ENCODE measurements at regions not wholly inside any gene's neighbourhood (a gene's known extent, or its start where the extent isn't known, plus 50 kb on each side); places are given as distances from the start of the nearest gene placed in this dataset.
"Not testable (repeated sequence)": the region's sequence is repeated elsewhere in the genome, so short reads cannot be mapped to it uniquely, and the experiment has no call there.

DNA sequence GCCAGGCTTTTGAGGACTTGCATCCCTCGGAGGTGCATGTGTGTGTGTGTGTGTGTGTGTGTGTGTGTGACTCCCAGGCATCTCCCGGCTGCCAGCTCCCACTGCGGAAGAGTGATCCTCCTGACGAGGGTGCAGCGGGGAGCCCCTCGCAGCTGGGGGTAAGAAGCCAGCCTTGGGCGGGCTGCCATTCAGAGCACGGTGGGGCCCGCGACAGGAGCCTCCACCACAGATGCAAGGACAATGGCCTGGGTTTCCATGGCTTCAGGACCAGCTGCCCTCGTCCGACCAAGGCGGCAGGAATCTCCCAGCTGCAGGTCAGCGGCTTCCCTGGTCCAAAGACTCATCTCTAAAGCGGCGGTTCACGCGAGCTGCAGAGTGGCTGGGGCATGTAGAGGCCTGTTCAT, 908.5 kb downstream of the BRD1 start:
- no peak for TF ChIP-seq SIN3A (IDR thresholded peaks at IDR 0.05; ENCODE audit: borderline replicate concordance, insufficient read depth, low read depth, low read length)
- no peak for TF ChIP-seq POLR2AphosphoS5 (IDR thresholded peaks at IDR 0.05; ENCODE audit: low read depth, low read length)
- no peak for TF ChIP-seq TCF7L2 (IDR thresholded peaks at IDR 0.05; ENCODE audit: low read depth, low read length)
- TF ChIP-seq, protein P1, sequence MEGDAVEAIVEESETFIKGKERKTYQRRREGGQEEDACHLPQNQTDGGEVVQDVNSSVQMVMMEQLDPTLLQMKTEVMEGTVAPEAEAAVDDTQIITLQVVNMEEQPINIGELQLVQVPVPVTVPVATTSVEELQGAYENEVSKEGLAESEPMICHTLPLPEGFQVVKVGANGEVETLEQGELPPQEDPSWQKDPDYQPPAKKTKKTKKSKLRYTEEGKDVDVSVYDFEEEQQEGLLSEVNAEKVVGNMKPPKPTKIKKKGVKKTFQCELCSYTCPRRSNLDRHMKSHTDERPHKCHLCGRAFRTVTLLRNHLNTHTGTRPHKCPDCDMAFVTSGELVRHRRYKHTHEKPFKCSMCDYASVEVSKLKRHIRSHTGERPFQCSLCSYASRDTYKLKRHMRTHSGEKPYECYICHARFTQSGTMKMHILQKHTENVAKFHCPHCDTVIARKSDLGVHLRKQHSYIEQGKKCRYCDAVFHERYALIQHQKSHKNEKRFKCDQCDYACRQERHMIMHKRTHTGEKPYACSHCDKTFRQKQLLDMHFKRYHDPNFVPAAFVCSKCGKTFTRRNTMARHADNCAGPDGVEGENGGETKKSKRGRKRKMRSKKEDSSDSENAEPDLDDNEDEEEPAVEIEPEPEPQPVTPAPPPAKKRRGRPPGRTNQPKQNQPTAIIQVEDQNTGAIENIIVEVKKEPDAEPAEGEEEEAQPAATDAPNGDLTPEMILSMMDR (IDR thresholded peaks at IDR 0.05), result no peak
- TF ChIP-seq REST (IDR thresholded peaks at IDR 0.05; ENCODE audit: insufficient read depth in 1 of 2, low read depth in 2 of 2, low read length in 1 of 2), result no peak
- ATAC-seq (no peak), DNase-seq (ENCODE audit: low read depth, low spot score) (no peak)
- CTCF ChIA-PET, result no interaction called here
- in situ Hi-C loops (cut with HindIII; ENCODE audit: low pct_unique_long_range_greater_than_20kb, low sequenced_read_pairs) (no loop called here), intact Hi-C loops (cut with micrococcal nuclease; ENCODE audit: unreplicated experiment) (no loop called here)
- Histone ChIP-seq H3K4me1 (ENCODE audit: control insufficient read depth, insufficient read depth, low read length) (no peaks in the 10 kb centered on the region), H3K4me3 (ENCODE audit: low read depth in 2 of 2, low read length in 2 of 2) (no peak overlapping the region), H3K9me3 (ENCODE audit: control insufficient read depth, insufficient read depth, low read depth, low read length) (no peaks in the 10 kb centered on the region), H3K27ac (ENCODE audit: low read length) (no peak overlapping the region), H3K27me3 (ENCODE audit: control insufficient read depth, insufficient read depth, low read length) (no peaks in the 10 kb centered on the region), H3K36me3 (ENCODE audit: control insufficient read depth, insufficient read depth, low read length) (no peaks in the 10 kb centered on the region)
- POLR2A ChIA-PET, result no interaction called here
- no TSS peak for BruUV-seq (replicated peaks)

GRCh38 chr22:48918585-48919186, 909.0 kb downstream of the BRD1 start:
- BruUV-seq (replicated peaks), result no TSS peak
- no peak for ATAC-seq
- TF ChIP-seq TCF7L2 (IDR thresholded peaks at IDR 0.05; ENCODE audit: low read depth, low read length) (no peak), POLR2AphosphoS5 (IDR thresholded peaks at IDR 0.05; ENCODE audit: low read depth, low read length) (no peak), REST (IDR thresholded peaks at IDR 0.05; ENCODE audit: insufficient read depth in 1 of 2, low read depth in 2 of 2, low read length in 1 of 2) (no peak), SIN3A (IDR thresholded peaks at IDR 0.05; ENCODE audit: borderline replicate concordance, insufficient read depth, low read depth, low read length) (no peak)
- TF ChIP-seq, protein P1 (IDR thresholded peaks at IDR 0.05), result no peak
- in situ Hi-C loops (cut with HindIII; ENCODE audit: low pct_unique_long_range_greater_than_20kb, low sequenced_read_pairs) (no loop called here), intact Hi-C loops (cut with micrococcal nuclease; ENCODE audit: unreplicated experiment) (no loop called here)
- no peaks in the 10 kb centered on the region for H3K4me1 ChIP-seq (ENCODE audit: control insufficient read depth, insufficient read depth, low read length)
- POLR2A ChIA-PET, result no interaction called here
- no peak overlapping the region for H3K4me3 ChIP-seq (ENCODE audit: low read depth in 2 of 2, low read length in 2 of 2)
- H3K27me3 ChIP-seq (ENCODE audit: control insufficient read depth, insufficient read depth, low read length), result no peaks in the 10 kb centered on the region
- no peaks in the 10 kb centered on the region for H3K9me3 ChIP-seq (ENCODE audit: control insufficient read depth, insufficient read depth, low read depth, low read length)
- CTCF ChIA-PET, result no interaction called here
- H3K36me3 ChIP-seq (ENCODE audit: control insufficient read depth, insufficient read depth, low read length), result no peaks in the 10 kb centered on the region
- DNase-seq (ENCODE audit: low read depth, low spot score), result no peak
- H3K27ac ChIP-seq (ENCODE audit: low read length), result no peak overlapping the region

GRCh38 chr22:48912356-48913066, 915.2 kb downstream of the BRD1 start:
- intact Hi-C loops (cut with micrococcal nuclease; ENCODE audit: unreplicated experiment); H3K36me3 ChIP-seq (ENCODE audit: control insufficient read depth, insufficient read depth, low read length); ATAC-seq; BruUV-seq (replicated peaks); DNase-seq (ENCODE audit: low read depth, low spot score); H3K27me3 ChIP-seq (ENCODE audit: control insufficient read depth, insufficient read depth, low read length); H3K27ac ChIP-seq (ENCODE audit: low read length); H3K4me3 ChIP-seq (ENCODE audit: low read depth in 2 of 2, low read length in 2 of 2); POLR2A ChIA-PET; H3K9me3 ChIP-seq (ENCODE audit: control insufficient read depth, insufficient read depth, low read depth, low read length); H3K4me1 ChIP-seq (ENCODE audit: control insufficient read depth, insufficient read depth, low read length); in situ Hi-C loops (cut with HindIII; ENCODE audit: low pct_unique_long_range_greater_than_20kb, low sequenced_read_pairs): not testable (repeated sequence)
- CTCF ChIA-PET, result interaction anchor here (0.6 kb wide), 1 partner anchor 1647 kb away, joined by 3 read pairs; no protein-coding TSS in a partner anchor

Measured in Panc1 (cell line).